IgD-negative memory B cell (primary cell): ENCODE measurements at regions not wholly inside any gene's neighbourhood (a gene's known extent, or its start where the extent isn't known, plus 50 kb on each side); places are given as distances from the start of the nearest gene placed in this dataset.

ENCODE experiments used
- H3K27ac Mint-ChIP-seq, 3 donors: one replicate each; pipeline ENCODE4 v1.8.0; 2020 to 2022; ENCODE audit warnings: mild to moderate bottlenecking in 3 of 3, mixed read lengths in 3 of 3, moderate library complexity in 1 of 3
- H3K27me3 Mint-ChIP-seq: one replicate; pipeline ENCODE4 v1.8.0; 2021; ENCODE audit warnings: mixed read lengths
- H3K36me3 Mint-ChIP-seq: one replicate; pipeline ENCODE4 v1.8.0; 2020; ENCODE audit warnings: mild to moderate bottlenecking, mixed read lengths
- H3K4me1 Mint-ChIP-seq, 3 donors: one replicate each; pipeline ENCODE4 v1.8.0; 2020 to 2022; ENCODE audit warnings: mixed read lengths in 3 of 3, mild to moderate bottlenecking in 1 of 3
- H3K4me3 Mint-ChIP-seq, 4 donors: one replicate each; pipeline ENCODE4 v1.8.0; 2020 to 2022; ENCODE audit warnings: mild to moderate bottlenecking in 4 of 4, mixed read lengths in 4 of 4, moderate library complexity in 3 of 4
- H3K9me3 Mint-ChIP-seq, 3 donors: one replicate each; pipeline ENCODE4 v1.8.0; 2020 to 2021; ENCODE audit warnings: mixed read lengths in 3 of 3, mild to moderate bottlenecking in 1 of 3

DNA sequence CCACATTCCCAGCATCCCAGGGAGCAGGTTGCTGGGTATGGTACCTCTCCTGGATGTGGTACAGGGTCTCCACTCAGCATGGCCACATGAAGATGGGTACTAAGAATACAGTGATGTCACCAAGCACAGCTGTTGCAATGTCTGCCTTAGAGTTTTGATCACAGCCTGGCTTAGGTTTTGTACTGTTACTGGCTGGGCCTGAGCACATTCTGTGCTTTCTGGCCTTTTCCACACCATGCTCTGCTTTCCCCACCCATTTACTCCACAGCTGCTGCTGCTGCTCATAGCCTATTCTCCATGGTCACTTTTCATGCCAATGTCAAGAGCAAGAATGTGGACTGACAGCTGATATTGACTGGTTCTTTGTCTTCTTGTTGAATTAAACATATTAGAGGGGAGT, 481.9 kb downstream of the ARHGEF28 start:
- H3K4me1 Mint-ChIP-seq = no peaks in the 10 kb centered on the region
- peaks cover 0 to 2% (median 0%) of the 10 kb centered on the region in 3 donors for H3K9me3 Mint-ChIP-seq
- H3K27ac Mint-ChIP-seq = no peak overlapping the region
- H3K36me3 Mint-ChIP-seq = peaks cover 2% of the 10 kb centered on the region
- H3K27me3 Mint-ChIP-seq = peaks cover 16% of the 10 kb centered on the region
- no peak overlapping the region for H3K4me3 Mint-ChIP-seq

DNA sequence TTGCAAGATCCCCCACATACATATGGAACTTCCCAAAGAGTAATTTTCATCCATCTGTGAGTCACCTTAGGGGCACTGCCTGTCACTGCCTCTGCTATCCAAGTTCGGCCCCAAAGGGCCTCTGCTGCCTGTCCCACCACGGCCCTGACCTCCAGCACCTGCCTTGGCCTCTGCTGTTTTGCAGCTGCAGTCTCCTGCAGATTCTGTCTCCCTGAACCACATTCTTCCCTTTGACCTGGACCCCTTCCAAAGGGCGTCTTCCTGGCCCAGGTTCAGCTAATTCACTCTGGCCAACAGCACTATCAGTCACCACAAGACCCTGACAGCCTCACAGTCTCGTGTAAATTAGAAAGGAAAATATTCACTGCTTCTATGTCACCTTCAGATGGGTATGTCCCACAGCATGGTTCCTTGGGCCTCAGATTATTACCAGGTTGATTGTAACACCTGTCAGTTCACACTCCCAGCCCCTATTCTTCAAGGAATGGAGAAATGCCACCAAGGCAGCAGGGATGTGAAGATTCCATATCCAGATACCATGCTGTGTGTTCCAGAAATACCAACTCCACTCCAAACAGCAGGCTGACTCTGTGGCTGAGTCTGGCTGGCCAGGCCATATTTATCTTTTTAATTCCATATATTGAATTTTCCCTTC, 479.3 kb downstream of the ARHGEF28 start:
- Mint-ChIP-seq H3K27ac (no peak overlapping the region), H3K36me3 (peaks cover 2% of the 10 kb centered on the region), H3K9me3 (peaks cover 0 to 2% (median 0%) of the 10 kb centered on the region in 3 donors), H3K27me3 (peaks cover 9% of the 10 kb centered on the region), H3K4me1 (no peaks in the 10 kb centered on the region), H3K4me3 (no peak overlapping the region)

DNA sequence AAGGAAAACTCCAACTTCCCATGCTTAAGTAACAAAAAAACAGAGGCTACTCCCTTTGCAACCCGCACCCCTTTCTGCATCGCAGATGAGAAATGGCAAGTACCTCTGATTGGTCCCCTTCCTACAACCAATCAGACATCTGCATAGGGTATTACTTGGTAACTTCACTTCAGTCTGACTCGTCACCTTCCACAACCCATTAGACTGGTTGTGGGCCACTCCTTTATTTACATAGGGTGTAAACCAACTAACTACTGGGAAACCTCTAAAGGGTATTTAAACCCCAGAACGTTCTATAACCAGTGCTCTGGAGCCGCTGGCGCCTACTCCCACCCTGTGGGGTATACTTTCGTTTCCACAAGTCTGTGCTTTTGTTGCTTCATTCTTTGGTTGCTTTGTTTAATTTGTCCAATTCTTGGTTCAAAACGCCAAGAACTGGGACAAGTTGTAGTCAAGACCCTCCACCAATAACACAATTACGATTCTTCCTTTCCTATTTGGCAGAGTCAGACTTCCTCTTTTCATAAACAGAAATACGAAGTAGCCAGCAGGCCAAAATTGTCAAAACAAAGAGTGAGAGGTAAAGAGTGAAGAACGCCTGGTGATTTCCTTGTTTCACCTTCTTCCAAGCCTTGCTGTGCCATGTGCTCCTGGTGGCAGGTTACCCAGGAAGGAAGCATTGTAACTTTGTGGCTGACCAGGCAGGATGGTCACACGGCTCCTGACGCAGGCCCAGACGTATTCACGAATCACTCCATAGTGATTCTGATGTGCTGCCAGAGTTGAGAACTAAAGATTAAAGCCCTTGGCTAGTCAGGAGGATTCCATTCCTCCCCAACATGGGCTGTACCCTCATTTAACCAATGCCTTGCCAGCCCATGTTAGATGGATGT, 477.4 kb downstream of the ARHGEF28 start:
- Mint-ChIP-seq H3K36me3 (peaks cover 2% of the 10 kb centered on the region), H3K27me3 (peaks cover 5% of the 10 kb centered on the region), H3K4me3 (no peak overlapping the region), H3K4me1 (no peaks in the 10 kb centered on the region), H3K27ac (no peak overlapping the region), H3K9me3 (peaks cover 4 to 10% (median 4%) of the 10 kb centered on the region in 3 donors)

DNA sequence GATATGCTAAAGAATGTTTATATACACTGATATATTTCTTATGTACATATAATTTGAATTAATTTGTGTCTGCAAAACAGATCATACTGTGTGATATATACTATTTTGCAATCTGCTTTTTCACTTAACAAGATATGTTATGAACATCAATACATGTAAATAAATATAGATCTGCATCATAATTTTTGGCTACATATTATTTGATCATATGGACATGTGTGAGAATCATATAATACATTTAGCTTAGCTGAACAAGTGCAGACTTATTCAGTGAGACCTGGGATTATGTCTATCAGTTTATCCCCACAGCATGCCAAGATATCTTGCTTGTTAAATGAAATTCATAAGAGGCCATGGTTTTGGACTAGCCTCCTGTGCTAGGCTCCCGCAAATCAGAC, 474.3 kb downstream of the ARHGEF28 start:
- peaks cover 4 to 10% (median 4%) of the 10 kb centered on the region in 3 donors for H3K9me3 Mint-ChIP-seq
- no peaks in the 10 kb centered on the region for H3K4me1 Mint-ChIP-seq
- no peak overlapping the region for H3K4me3 Mint-ChIP-seq
- no peaks in the 10 kb centered on the region for H3K36me3 Mint-ChIP-seq
- peaks cover 3% of the 10 kb centered on the region for H3K27me3 Mint-ChIP-seq
- H3K27ac Mint-ChIP-seq = no peak overlapping the region

DNA sequence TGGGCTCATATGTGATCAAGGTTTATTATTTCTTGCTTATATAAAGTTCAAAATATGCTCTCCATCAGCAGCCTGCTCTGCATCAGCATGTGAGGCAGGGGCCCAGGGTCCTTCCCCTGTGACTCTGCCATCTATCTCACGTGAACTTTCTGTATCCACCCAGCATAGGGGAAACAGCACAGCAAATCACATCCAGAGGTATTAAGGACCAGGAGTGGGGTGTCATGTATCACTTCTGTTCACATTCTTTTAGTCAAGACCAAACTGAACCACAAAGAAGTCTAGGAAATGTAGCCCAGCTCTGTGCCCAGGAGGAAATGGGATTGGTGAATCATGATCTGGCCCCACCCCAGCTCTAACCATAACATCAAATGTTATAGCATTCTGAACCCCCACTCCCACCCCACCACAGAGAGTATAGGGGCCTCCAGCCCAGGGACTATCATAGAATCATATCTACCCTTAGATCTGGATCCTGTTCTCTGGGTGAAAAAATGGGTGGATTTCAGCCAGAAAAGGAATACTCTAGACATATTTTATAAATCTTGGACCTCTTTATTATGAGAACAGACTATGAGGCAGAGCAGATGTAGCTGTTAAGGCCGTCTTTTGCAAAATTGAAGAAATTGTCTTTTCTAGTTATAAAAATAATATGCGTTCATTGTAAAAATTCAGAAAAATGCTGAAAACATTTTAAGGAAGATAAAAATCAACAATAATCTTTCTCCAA, 473.7 kb downstream of the ARHGEF28 start:
- Mint-ChIP-seq H3K9me3 (peaks cover 4 to 10% (median 4%) of the 10 kb centered on the region in 3 donors), H3K4me1 (no peaks in the 10 kb centered on the region), H3K36me3 (no peaks in the 10 kb centered on the region), H3K4me3 (no peak overlapping the region), H3K27ac (no peak overlapping the region), H3K27me3 (peaks cover 5% of the 10 kb centered on the region)

DNA sequence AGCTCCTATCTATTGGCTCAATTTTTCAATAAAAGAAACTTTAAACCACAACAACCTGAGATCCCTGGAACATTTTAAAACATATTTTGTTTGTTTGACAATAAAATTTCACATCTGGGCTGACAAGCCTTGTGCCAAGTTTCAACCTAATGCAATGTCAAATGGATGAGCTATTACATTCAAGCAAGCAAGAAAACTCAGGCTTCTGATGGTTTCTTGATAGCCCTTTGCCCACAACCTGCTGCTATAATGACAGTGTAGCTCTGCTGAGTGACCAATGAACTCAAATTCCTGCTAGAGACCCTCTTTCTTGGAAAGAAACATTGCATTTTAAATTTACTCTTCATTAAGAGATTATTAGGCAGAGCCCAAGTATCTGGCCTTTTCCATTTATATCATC, 472.9 kb downstream of the ARHGEF28 start:
- no peaks in the 10 kb centered on the region for H3K4me1 Mint-ChIP-seq
- peaks cover 4 to 10% (median 4%) of the 10 kb centered on the region in 3 donors for H3K9me3 Mint-ChIP-seq
- H3K27ac Mint-ChIP-seq = no peak overlapping the region
- H3K4me3 Mint-ChIP-seq = no peak overlapping the region
- no peaks in the 10 kb centered on the region for H3K36me3 Mint-ChIP-seq
- H3K27me3 Mint-ChIP-seq = peaks cover 5% of the 10 kb centered on the region

DNA sequence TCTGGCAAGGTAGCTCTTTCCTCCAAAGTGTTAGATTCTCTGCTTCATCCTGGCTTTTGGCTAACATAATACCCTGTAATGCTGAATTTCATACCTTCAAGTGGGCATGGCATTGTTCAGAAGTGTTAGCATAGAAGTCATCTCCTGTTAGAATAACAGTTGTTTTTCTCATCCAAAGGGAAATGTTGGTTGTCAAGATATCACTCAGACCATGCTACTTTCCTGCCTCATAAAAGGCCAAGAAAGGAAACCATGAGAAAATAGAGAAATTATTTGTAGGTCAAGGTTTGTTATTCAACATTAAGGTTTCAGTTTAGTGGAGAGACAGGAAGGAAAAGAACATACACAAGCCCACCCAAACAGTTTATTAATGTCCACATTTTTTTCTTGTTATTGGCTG, 472.5 kb downstream of the ARHGEF28 start:
- no peaks in the 10 kb centered on the region for H3K4me1 Mint-ChIP-seq
- no peak overlapping the region for H3K27ac Mint-ChIP-seq
- H3K27me3 Mint-ChIP-seq = peaks cover 7% of the 10 kb centered on the region

GRCh38 chr5:74096325-74096724, 470.3 kb downstream of the ARHGEF28 start:
- H3K36me3 Mint-ChIP-seq = no peaks in the 10 kb centered on the region
- H3K27me3 Mint-ChIP-seq = peaks cover 14% of the 10 kb centered on the region
- H3K9me3 Mint-ChIP-seq = peaks cover 4 to 8% (median 7%) of the 10 kb centered on the region in 3 donors
- H3K27ac Mint-ChIP-seq = no peak overlapping the region
- H3K4me1 Mint-ChIP-seq = no peaks in the 10 kb centered on the region
- H3K4me3 Mint-ChIP-seq = no peak overlapping the region

More for the DNA sequence above, 472.5 kb downstream of the ARHGEF28 start:
- Mint-ChIP-seq H3K36me3 (no peaks in the 10 kb centered on the region), H3K9me3 (peaks cover 4 to 8% (median 4%) of the 10 kb centered on the region in 3 donors), H3K4me3 (no peak overlapping the region)

DNA sequence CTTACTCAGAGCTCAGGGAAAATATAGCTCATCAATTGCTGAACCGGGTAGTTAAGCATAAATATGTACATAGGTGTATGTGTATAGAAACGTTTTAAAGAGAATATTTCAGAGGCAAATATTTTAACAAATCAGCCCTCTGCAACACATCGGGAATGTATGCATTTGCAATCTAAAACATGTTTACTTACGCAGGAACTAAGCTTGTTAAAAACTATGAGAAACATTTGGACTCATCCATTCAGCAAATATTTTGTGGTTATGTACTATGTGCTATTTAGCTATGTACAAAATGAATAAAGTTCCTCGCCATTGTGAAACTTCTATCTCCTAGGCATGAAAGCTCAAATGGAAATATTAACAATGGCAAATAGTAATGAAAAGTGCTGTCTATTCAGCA, 469.9 kb downstream of the ARHGEF28 start:
- peaks cover 14% of the 10 kb centered on the region for H3K27me3 Mint-ChIP-seq
- no peaks in the 10 kb centered on the region for H3K36me3 Mint-ChIP-seq
- H3K27ac Mint-ChIP-seq = no peak overlapping the region

DNA sequence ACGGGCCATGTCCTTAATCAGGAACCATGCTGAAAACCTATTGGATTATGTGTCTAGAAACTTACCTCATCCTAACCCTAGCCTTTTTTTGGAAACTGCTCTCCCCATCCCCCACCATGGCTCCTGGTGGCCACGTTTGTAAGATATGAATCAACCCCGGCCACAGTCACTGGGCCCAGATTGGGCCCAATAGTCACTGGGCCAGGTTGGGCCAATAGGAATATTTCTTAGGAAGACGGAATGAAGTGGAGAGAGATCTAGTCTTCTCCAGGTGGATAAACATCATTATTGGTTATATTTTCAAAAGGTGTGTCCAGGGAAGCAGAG, 468.7 kb downstream of the ARHGEF28 start:
- Mint-ChIP-seq H3K27ac (no peak overlapping the region), H3K4me3 (no peak overlapping the region), H3K9me3 (peaks cover 4 to 7% (median 7%) of the 10 kb centered on the region in 3 donors), H3K4me1 (no peaks in the 10 kb centered on the region), H3K36me3 (no peaks in the 10 kb centered on the region), H3K27me3 (peaks cover 14% of the 10 kb centered on the region)

More for the DNA sequence above, 469.9 kb downstream of the ARHGEF28 start:
- H3K4me1 Mint-ChIP-seq = no peaks in the 10 kb centered on the region
- H3K9me3 Mint-ChIP-seq = peaks cover 4 to 8% (median 7%) of the 10 kb centered on the region in 3 donors
- no peak overlapping the region for H3K4me3 Mint-ChIP-seq

- peaks cover 14% of the 10 kb centered on the region for H3K27me3 Mint-ChIP-seq
- H3K36me3 Mint-ChIP-seq = no peaks in the 10 kb centered on the region
- H3K27ac Mint-ChIP-seq = no peak overlapping the region
- peaks cover 0 to 3% (median 2%) of the 10 kb centered on the region in 3 donors for H3K9me3 Mint-ChIP-seq
- no peaks in the 10 kb centered on the region for H3K4me1 Mint-ChIP-seq
- no peak overlapping the region for H3K4me3 Mint-ChIP-seq
These were observed 468.2 kb downstream of the ARHGEF28 start for GRCh38 chr5:74094096-74094781.

GRCh38 chr5:74093561-74093960, 467.6 kb downstream of the ARHGEF28 start:
- Mint-ChIP-seq H3K36me3 (no peaks in the 10 kb centered on the region), H3K27me3 (peaks cover 16% of the 10 kb centered on the region), H3K9me3 (peaks cover 0 to 3% (median 0%) of the 10 kb centered on the region in 3 donors), H3K4me3 (no peak overlapping the region), H3K4me1 (no peaks in the 10 kb centered on the region), H3K27ac (no peak overlapping the region)

DNA sequence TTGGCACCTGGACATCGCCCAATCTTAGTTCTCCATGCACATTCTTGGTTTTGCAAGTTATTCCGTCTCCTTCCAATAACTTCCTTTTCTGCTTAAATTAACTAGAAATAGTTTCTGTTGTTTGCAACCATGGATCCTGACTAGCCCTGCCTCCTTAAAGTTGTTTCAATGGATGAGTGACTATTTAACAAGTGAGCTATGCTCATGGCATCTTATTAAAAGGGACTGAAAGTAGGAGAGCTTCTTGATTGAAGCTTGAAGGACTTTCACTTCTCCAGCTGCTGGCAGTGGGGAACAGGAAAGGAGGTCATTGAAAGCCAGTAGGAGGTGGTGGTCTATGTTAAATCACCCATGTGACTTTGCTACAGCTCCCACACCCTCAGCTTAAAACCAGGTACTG, 466.8 kb downstream of the ARHGEF28 start:
- no peaks in the 10 kb centered on the region for H3K4me1 Mint-ChIP-seq
- peaks cover 13% of the 10 kb centered on the region for H3K27me3 Mint-ChIP-seq
- no peak overlapping the region for H3K27ac Mint-ChIP-seq
- H3K4me3 Mint-ChIP-seq = no peak overlapping the region
- peaks cover 0 to 3% (median 0%) of the 10 kb centered on the region in 3 donors for H3K9me3 Mint-ChIP-seq
- no peaks in the 10 kb centered on the region for H3K36me3 Mint-ChIP-seq

- H3K4me3 Mint-ChIP-seq = no peak overlapping the region
- no peak overlapping the region for H3K27ac Mint-ChIP-seq
- H3K27me3 Mint-ChIP-seq = peaks cover 18% of the 10 kb centered on the region
- no peaks in the 10 kb centered on the region for H3K4me1 Mint-ChIP-seq
- no peaks in the 10 kb centered on the region for H3K36me3 Mint-ChIP-seq
- H3K9me3 Mint-ChIP-seq = no peaks in the 10 kb centered on the region
These were observed 459.8 kb downstream of the ARHGEF28 start for GRCh38 chr5:74085782-74086181.

DNA sequence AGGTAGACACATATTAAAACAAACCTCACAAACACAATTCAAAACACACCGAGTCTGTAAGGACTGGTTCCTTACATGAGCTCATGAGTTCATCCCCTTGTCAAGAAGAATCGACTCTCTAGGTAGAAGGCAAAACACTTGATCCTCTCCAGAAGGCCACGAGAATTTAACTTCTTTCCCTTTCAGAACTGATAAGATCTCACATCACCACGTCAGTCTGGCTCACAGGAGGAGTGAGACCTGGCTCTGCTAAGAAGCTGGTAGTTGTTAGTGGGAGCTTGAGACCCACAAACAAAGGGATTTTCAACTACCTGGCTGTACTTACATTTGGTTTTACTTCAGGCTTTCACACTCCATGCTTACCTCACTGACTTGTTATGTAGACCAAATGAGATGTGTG, 459.2 kb downstream of the ARHGEF28 start:
- Mint-ChIP-seq H3K36me3 (no peaks in the 10 kb centered on the region), H3K4me1 (no peaks in the 10 kb centered on the region), H3K4me3 (no peak overlapping the region), H3K27ac (no peak overlapping the region), H3K9me3 (no peaks in the 10 kb centered on the region), H3K27me3 (peaks cover 18% of the 10 kb centered on the region)
